ENCODE measurements at regions not wholly inside any gene's neighbourhood (a gene's known extent, or its start where the extent isn't known, plus 50 kb on each side); places are given as distances from the start of the nearest gene placed in this dataset.

DNA sequence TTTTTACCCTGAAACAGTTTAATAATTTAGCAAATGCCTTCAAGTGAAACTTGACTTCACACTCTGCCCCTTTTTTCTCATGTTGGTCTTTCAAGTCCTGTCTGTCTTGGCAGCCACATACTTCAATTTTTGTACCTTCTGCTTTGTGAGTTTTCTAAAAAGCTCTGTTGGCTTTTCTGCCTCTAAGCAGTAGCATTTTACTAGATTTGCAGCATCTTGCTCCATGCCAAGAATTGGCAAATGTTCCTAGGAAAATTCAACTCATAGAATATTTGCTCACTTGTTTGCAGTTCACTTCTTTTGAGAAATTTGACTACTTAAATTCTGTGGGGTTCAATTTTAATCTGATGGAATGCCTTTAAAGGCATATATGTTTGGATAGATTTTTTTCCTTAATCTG is 59.2 kb downstream of the FAM47A start:
- H3K9me3 Mint-ChIP-seq = peaks cover 5% of the 10 kb centered on the region
- DNase-seq = no peak
- TF ChIP-seq, protein P1, sequence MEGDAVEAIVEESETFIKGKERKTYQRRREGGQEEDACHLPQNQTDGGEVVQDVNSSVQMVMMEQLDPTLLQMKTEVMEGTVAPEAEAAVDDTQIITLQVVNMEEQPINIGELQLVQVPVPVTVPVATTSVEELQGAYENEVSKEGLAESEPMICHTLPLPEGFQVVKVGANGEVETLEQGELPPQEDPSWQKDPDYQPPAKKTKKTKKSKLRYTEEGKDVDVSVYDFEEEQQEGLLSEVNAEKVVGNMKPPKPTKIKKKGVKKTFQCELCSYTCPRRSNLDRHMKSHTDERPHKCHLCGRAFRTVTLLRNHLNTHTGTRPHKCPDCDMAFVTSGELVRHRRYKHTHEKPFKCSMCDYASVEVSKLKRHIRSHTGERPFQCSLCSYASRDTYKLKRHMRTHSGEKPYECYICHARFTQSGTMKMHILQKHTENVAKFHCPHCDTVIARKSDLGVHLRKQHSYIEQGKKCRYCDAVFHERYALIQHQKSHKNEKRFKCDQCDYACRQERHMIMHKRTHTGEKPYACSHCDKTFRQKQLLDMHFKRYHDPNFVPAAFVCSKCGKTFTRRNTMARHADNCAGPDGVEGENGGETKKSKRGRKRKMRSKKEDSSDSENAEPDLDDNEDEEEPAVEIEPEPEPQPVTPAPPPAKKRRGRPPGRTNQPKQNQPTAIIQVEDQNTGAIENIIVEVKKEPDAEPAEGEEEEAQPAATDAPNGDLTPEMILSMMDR (IDR thresholded peaks at IDR 0.05) = no peak
- H3K4me1 Mint-ChIP-seq = no peaks in the 10 kb centered on the region
- H3K36me3 Mint-ChIP-seq (ENCODE audit: low read depth) = no peaks in the 10 kb centered on the region
- no peak overlapping the region for H3K4me3 Mint-ChIP-seq
- no peak overlapping the region for H3K27ac Mint-ChIP-seq
- H3K27me3 Mint-ChIP-seq (ENCODE audit: low read depth, poor library complexity) = no peaks in the 10 kb centered on the region

DNA sequence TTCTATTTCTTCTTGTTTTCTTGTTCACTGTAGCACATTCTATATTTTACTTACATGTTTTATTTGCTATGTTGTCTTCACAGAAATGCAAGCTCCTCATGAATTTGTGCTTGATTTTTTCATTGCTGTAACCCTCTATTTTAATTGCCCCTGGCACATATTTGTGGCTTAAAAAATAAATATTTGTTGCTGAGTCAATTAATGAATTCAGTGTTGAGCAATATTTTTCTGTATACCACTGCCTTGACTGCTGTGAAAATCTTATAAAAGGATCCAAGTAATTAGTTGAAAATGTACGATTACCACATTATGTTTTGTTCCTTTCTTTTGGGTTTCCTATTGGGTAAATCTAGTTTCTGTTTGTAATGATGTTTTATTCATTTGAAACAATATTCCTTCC is 68.5 kb downstream of the FAM47A start:
- TF ChIP-seq, protein P1 (IDR thresholded peaks at IDR 0.05) = no peak
- no peaks in the 10 kb centered on the region for H3K36me3 Mint-ChIP-seq (ENCODE audit: low read depth)
- peaks cover 9% of the 10 kb centered on the region for H3K4me1 Mint-ChIP-seq
- no peak overlapping the region for H3K4me3 Mint-ChIP-seq
- no peak for DNase-seq
- no peak overlapping the region for H3K27ac Mint-ChIP-seq
- H3K27me3 Mint-ChIP-seq (ENCODE audit: low read depth, poor library complexity) = no peaks in the 10 kb centered on the region
- H3K9me3 Mint-ChIP-seq = no peaks in the 10 kb centered on the region

DNA sequence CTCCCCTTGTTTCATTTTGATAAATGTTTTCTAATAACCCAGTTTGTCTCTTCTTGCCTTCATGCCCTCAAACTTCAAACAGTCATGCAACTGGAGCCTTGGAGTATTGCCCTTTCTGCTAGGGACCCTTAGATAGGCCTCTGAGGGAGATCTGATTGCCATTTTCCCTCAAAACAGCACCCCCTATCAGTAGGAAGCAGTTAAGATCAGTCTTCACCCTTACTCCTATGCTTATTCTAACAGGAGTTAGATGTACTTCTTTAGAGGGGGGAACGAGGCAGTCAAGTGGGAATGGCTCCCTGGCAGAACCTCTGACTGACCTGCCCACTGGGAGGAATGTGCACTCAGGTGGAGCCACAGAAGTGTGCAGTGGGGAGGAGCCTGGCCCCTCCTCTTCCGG is 74.1 kb downstream of the FAM47A start:
- peak; percentile 5 for DNase-seq
- H3K27ac Mint-ChIP-seq = no peak overlapping the region
- no peaks in the 10 kb centered on the region for H3K9me3 Mint-ChIP-seq
- no peaks in the 10 kb centered on the region for H3K27me3 Mint-ChIP-seq (ENCODE audit: low read depth, poor library complexity)
- H3K4me1 Mint-ChIP-seq = peaks cover 14% of the 10 kb centered on the region
- TF ChIP-seq, protein P1 (IDR thresholded peaks at IDR 0.05) = no peak
- H3K4me3 Mint-ChIP-seq = no peak overlapping the region
- H3K36me3 Mint-ChIP-seq (ENCODE audit: low read depth) = no peaks in the 10 kb centered on the region

DNA sequence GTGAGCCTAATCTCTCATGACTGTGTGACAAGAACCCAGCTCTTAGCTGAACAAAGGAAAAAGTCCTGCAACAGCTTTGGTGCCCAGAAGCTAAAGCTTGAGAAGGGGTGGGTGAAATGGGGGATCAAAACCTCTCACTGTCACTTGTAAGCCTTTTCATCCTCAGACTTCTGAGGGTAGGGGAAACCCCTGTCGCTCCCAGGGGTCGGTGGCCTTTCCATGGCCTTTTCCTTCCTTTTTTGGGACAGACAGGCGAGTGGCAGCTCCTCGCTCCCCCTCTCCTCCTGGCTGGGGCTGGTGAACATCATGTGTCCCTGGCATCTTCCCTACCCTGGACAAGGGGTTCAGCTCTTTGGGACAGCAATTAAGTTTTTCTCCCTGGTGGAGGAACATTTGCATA is 78.2 kb downstream of the FAM47A start:
- Mint-ChIP-seq H3K4me3 (no peak overlapping the region), H3K4me1 (peaks cover 14% of the 10 kb centered on the region), H3K27me3 (ENCODE audit: low read depth, poor library complexity) (no peaks in the 10 kb centered on the region), H3K36me3 (ENCODE audit: low read depth) (no peaks in the 10 kb centered on the region), H3K27ac (no peak overlapping the region), H3K9me3 (no peaks in the 10 kb centered on the region)
- TF ChIP-seq, protein P1 (IDR thresholded peaks at IDR 0.05) = no peak
- no peak for DNase-seq

Measured in nephron progenitor cell (in vitro differentiated cells).